MCF 10A (cell line): ENCODE measurements at regions not wholly inside any gene's neighbourhood (a gene's known extent, or its start where the extent isn't known, plus 50 kb on each side); places are given as distances from the start of the nearest gene placed in this dataset.

Source experiments
- BruUV-seq: library from RNA; stranded (reverse); fragments of 400-500 nt; replicated peaks from 2 replicates; lab custom pipeline; 2021; lab: Mats Ljungman, UMichigan
- CTCF ChIA-PET: fragments of 300-600 bp; sonication (Branson Sonifier 250); formaldehyde crosslinking; extraction: SDS; loops from one replicate; lab custom pipeline; 2021; ENCODE audit warnings: antibody characterized with exemption, inconsistent platforms; lab: Yijun Ruan, JAX
- POLR2A ChIA-PET: fragments of 300-600, 350-650 bp; sonication (Branson Sonifier 250); formaldehyde crosslinking; extraction: SDS; loops from one replicate; lab custom pipeline; 2020; ENCODE audit warnings: antibody characterized with exemption, inconsistent platforms; lab: Yijun Ruan, JAX
- DNase-seq: peaks from one replicate; pipeline ENCODE4 v3.0.0-alpha.2; 2018; ENCODE audit not compliant: unreplicated experiment
- H3K27ac Mint-ChIP-seq: one replicate; pipeline ENCODE4 v1.8.0; 2022; ENCODE audit warnings: mild to moderate bottlenecking, low read depth, mixed read lengths; ENCODE audit not compliant: unreplicated experiment
- H3K27me3 Mint-ChIP-seq: one replicate; pipeline ENCODE4 v1.8.0; 2022; ENCODE audit warnings: mixed read lengths; ENCODE audit not compliant: insufficient read depth, unreplicated experiment
- H3K36me3 Mint-ChIP-seq: one replicate; pipeline ENCODE4 v1.8.0; 2022; ENCODE audit warnings: mild to moderate bottlenecking, moderate library complexity, mixed read lengths; ENCODE audit not compliant: insufficient read depth, unreplicated experiment
- H3K4me1 Mint-ChIP-seq: one replicate; pipeline ENCODE4 v1.8.0; 2022; ENCODE audit warnings: mixed read lengths; ENCODE audit not compliant: insufficient read depth, unreplicated experiment
- H3K4me3 Mint-ChIP-seq: one replicate; pipeline ENCODE4 v1.8.0; 2022; ENCODE audit warnings: mild to moderate bottlenecking, moderate library complexity, mixed read lengths; ENCODE audit not compliant: unreplicated experiment
- H3K9me3 Mint-ChIP-seq: one replicate; pipeline ENCODE4 v1.8.0; 2022; ENCODE audit warnings: mixed read lengths; ENCODE audit not compliant: unreplicated experiment
- intact Hi-C: fragments of 100-400 bp; cut with micrococcal nuclease; formaldehyde crosslinking; loops from 2 replicates; pipeline ENCODE4 v1.14.1; 2022
- TF ChIP-seq, protein P1 (sequence below): fragments of 200-600 bp; IDR thresholded peaks from one replicate; pipeline ENCODE4 v1.8.0; 2022; ENCODE audit warnings: antibody characterized with exemption, mild to moderate bottlenecking; ENCODE audit not compliant: unreplicated experiment

DNA sequence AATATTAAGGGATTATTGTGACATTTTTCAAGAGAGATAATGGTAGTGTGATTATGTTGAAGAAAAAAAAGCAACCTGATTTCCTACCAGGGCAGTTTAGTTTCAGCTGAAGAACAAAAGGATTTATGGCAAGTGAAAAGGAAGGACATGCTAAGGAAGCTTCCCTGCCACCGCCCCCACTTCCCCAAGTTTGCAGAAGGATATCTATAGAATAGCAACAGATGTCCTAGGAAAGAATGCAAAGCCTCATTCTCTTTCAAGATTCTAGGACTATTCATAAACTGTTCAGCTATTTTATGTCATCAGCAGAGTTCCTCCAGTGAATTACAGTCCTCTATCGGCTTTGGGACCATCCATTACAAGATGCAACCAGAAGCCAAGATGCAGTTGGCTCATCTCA is 160.8 kb downstream of the SATB1 start:
- ChIA-PET CTCF (interaction anchor here (1.3 kb wide), 1 partner anchor 17 kb away, joined by 3 read pairs; no protein-coding TSS in a partner anchor), POLR2A (no interaction called here)
- intact Hi-C loops: no loop called here
- TF ChIP-seq, protein P1, sequence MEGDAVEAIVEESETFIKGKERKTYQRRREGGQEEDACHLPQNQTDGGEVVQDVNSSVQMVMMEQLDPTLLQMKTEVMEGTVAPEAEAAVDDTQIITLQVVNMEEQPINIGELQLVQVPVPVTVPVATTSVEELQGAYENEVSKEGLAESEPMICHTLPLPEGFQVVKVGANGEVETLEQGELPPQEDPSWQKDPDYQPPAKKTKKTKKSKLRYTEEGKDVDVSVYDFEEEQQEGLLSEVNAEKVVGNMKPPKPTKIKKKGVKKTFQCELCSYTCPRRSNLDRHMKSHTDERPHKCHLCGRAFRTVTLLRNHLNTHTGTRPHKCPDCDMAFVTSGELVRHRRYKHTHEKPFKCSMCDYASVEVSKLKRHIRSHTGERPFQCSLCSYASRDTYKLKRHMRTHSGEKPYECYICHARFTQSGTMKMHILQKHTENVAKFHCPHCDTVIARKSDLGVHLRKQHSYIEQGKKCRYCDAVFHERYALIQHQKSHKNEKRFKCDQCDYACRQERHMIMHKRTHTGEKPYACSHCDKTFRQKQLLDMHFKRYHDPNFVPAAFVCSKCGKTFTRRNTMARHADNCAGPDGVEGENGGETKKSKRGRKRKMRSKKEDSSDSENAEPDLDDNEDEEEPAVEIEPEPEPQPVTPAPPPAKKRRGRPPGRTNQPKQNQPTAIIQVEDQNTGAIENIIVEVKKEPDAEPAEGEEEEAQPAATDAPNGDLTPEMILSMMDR: no peak
- Mint-ChIP-seq H3K4me1 (no peaks in the 10 kb centered on the region), H3K36me3 (no peaks in the 10 kb centered on the region), H3K9me3 (no peaks in the 10 kb centered on the region), H3K27ac (no peak overlapping the region), H3K27me3 (no peaks in the 10 kb centered on the region), H3K4me3 (no peak overlapping the region)
- BruUV-seq: no TSS peak
- DNase-seq: no peak

DNA sequence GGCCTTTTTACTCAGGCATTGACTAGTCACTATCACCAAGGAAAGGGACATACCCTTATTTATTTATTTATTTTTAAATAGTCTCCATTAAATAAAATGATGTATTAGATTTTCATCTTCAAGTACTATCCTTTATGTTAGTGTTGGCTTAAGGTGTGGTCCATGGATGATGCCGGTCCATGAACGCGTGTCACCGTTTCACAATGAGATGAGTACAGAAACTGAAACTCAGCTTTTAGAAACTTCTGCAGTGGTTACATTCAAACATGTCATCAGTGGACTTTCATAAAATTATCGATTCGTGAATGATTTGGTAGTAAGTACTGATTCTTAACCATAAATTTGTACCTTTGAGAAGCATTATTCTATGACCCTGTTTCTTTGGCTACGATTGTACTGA is 166.6 kb downstream of the SATB1 start:
- ChIA-PET POLR2A (no interaction called here), CTCF (no interaction called here)
- TF ChIP-seq, protein P1: no peak
- Mint-ChIP-seq H3K4me3 (no peak overlapping the region), H3K27ac (no peak overlapping the region), H3K4me1 (no peaks in the 10 kb centered on the region), H3K36me3 (no peaks in the 10 kb centered on the region), H3K27me3 (no peaks in the 10 kb centered on the region), H3K9me3 (no peaks in the 10 kb centered on the region)
- intact Hi-C loops: no loop called here
- BruUV-seq: no TSS peak
- no peak for DNase-seq

DNA sequence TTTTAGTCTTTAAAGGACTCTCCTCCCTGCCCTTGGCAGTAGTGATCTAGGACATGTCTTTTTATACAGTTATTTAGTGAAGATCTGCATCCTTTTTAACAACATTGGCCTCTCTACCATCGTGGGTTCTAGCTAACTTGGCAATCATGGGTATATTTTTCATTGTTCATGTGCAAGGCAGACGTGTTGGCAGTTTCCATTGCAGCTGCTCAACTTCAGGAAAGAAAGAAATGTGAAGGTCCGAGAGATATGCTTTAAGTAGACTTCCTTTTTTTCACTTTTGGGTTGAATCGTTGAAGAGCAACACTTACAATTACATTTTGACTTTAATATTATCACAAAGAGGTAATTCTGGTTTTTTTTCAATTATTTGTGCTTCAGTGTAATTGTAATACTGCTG is 172.6 kb downstream of the SATB1 start:
- intact Hi-C loops: no loop called here
- ChIA-PET CTCF (no interaction called here), POLR2A (no interaction called here)
- H3K27ac Mint-ChIP-seq: no peak overlapping the region
- BruUV-seq: no TSS peak
- no peak overlapping the region for H3K4me3 Mint-ChIP-seq
- TF ChIP-seq, protein P1: no peak
- H3K4me1 Mint-ChIP-seq: no peaks in the 10 kb centered on the region
- H3K36me3 Mint-ChIP-seq: no peaks in the 10 kb centered on the region
- no peaks in the 10 kb centered on the region for H3K27me3 Mint-ChIP-seq
- no peaks in the 10 kb centered on the region for H3K9me3 Mint-ChIP-seq
- DNase-seq: no peak

DNA sequence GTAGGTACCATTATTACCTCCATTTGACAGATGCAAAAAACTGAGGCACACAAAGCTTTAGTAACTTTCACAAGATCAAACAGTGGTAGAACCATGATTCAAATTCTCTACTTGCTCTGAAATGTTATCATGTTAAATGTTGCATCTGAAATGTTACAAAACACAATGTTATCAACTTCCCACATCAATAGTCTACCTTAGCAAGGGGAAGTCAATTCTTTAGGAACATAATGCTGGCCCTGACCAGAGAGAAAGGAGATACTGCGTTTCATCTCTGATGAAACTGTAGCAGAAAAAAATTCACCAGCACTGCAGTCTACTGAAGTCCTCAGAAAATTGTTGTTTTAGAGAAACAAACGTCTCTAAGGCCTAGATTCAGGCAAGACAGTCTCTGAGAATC is 174.1 kb downstream of the SATB1 start:
- POLR2A ChIA-PET: no interaction called here
- intact Hi-C loops: no loop called here
- TF ChIP-seq, protein P1: no peak

More for the DNA sequence above, 174.1 kb downstream of the SATB1 start:
- no peaks in the 10 kb centered on the region for H3K27me3 Mint-ChIP-seq
- no peaks in the 10 kb centered on the region for H3K9me3 Mint-ChIP-seq
- peaks cover 6% of the 10 kb centered on the region for H3K4me1 Mint-ChIP-seq
- no peak overlapping the region for H3K4me3 Mint-ChIP-seq
- no TSS peak for BruUV-seq
- CTCF ChIA-PET: interaction anchor here (0.6 to 1.0 kb wide), 2 partner anchors 410 to 659 kb away, joined by 3 read pairs; no protein-coding TSS in a partner anchor
- no peak overlapping the region for H3K27ac Mint-ChIP-seq
- no peaks in the 10 kb centered on the region for H3K36me3 Mint-ChIP-seq
- no peak for DNase-seq
